K562 (cell line): ENCODE measurements at regions not wholly inside any gene's neighbourhood (a gene's known extent, or its start where the extent isn't known, plus 50 kb on each side); places are given as distances from the start of the nearest gene placed in this dataset.

Source experiments
- ATAC-seq: fragments of 200-7000 bp; cut with Tn5 transposase; 3 replicates; pipeline ENCODE4 v1.9.1; 2020; ENCODE audit warnings: moderate library complexity
- BruUV-seq: library from RNA; stranded (reverse); fragments of 400-500 nt; replicated peaks from 2 replicates; lab custom pipeline; 2021; lab: Mats Ljungman, UMichigan
- CTCF ChIA-PET: fragments of 300-600 bp; formaldehyde crosslinking; extraction: SDS; loops from one replicate; lab custom pipeline; 2021; ENCODE audit warnings: low intra/inter-chr PET ratio; lab: Yijun Ruan, JAX
- POLR2A ChIA-PET: fragments of 300-600, 350-650 bp; sonication (Branson Sonifier 250); formaldehyde crosslinking; extraction: SDS; loops from one replicate; lab custom pipeline; 2021; ENCODE audit warnings: antibody characterized with exemption, inconsistent platforms; lab: Yijun Ruan, JAX
- DNase-seq, 4 experiments: peaks; one replicate each; pipeline versions ENCODE4 v3.0.0 to v3.0.0-alpha.2; 2011 to 2018; ENCODE audit warnings: low spot score in 3 of 4, mixed read lengths in 3 of 4; ENCODE audit errors: extremely low read depth in 1 of 4
- FAIRE-seq: peaks from 2 replicates; lab custom pipeline; 2011; peaks lifted over from hg19 to GRCh38; lab: Jason Lieb, UNC
- H2AFZ ChIP-seq: 2 replicates; pipeline ENCODE4 v1.6.0; 2011; ENCODE audit warnings: low read depth, low read length, control low read depth, inconsistent platforms
- H3K27ac ChIP-seq: fragments of 200-600 bp; 3 replicates; pipeline ENCODE4 v1.8.0; 2011; ENCODE audit warnings: low read depth, mild to moderate bottlenecking, control low read depth, inconsistent platforms, low read length, moderate library complexity, mixed read lengths; ENCODE audit errors: extremely low read depth
- H3K27me3 ChIP-seq, 2 experiments: fragments of 300-600 bp in 1 of 2; 2 replicates in 1 of 2; 3 replicates in 1 of 2; pipeline versions ENCODE4 v1.6.0 to v1.8.0; 2011; ENCODE audit warnings: inconsistent platforms in 2 of 2, low read length in 2 of 2, mild to moderate bottlenecking in 1 of 2, mixed read lengths in 1 of 2, moderate library complexity in 1 of 2; ENCODE audit not compliant: control insufficient read depth in 2 of 2, insufficient read depth in 2 of 2
- H3K36me3 ChIP-seq: fragments of 300-600 bp; 3 replicates; pipeline ENCODE4 v1.8.0; 2011; ENCODE audit warnings: mild to moderate bottlenecking, low read length, inconsistent platforms; ENCODE audit not compliant: control insufficient read depth, insufficient read depth
- H3K4me1 ChIP-seq, 2 experiments: fragments of 200-600 bp in 1 of 2; replicated peaks in 1 of 2; 2 replicates in 1 of 2; 3 replicates in 1 of 2; pipeline versions ENCODE4 v1.5.1 to v1.8.0; 2011; ENCODE audit warnings: inconsistent platforms in 2 of 2, low read length in 2 of 2, mild to moderate bottlenecking in 1 of 2, mixed read lengths in 1 of 2, moderate library complexity in 1 of 2; ENCODE audit not compliant: control insufficient read depth in 2 of 2, insufficient read depth in 2 of 2
- H3K4me2 ChIP-seq: 2 replicates; pipeline ENCODE4 v1.6.1; 2011; ENCODE audit warnings: low read length, control low read depth, inconsistent platforms, mixed read lengths; ENCODE audit not compliant: insufficient read depth
- H3K4me3 ChIP-seq: fragments of 200-600 bp; sonication (generic), shearing (Covaris generic); 2 replicates; pipeline ENCODE4 v1.5.1; 2016; ENCODE audit warnings: control low read depth, inconsistent platforms
- H3K79me2 ChIP-seq: fragments of 200-600 bp; 3 replicates; pipeline ENCODE4 v1.8.0; 2011; ENCODE audit warnings: low read length, inconsistent platforms; ENCODE audit not compliant: control insufficient read depth, insufficient read depth
- H3K9ac ChIP-seq, 2 experiments: 2 replicates each; pipeline versions ENCODE4 v1.6.0 to v1.6.1; 2011; ENCODE audit warnings: low read depth in 2 of 2, low read length in 2 of 2, control low read depth in 1 of 2, inconsistent platforms in 1 of 2, mild to moderate bottlenecking in 1 of 2, mixed read lengths in 1 of 2; ENCODE audit not compliant: insufficient read depth in 1 of 2
- H3K9me1 ChIP-seq: one replicate; pipeline ENCODE4 v1.6.0; 2011; ENCODE audit warnings: inconsistent platforms, mild to moderate bottlenecking, low read length, moderate library complexity; ENCODE audit not compliant: control insufficient read depth, insufficient read depth
- H3K9me3 ChIP-seq: replicated peaks from 2 replicates; pipeline ENCODE4 v1.5.1; 2011; ENCODE audit warnings: low read depth, low read length, inconsistent platforms; ENCODE audit not compliant: control insufficient read depth, insufficient read depth
- H4K20me1 ChIP-seq: replicated peaks from 2 replicates; pipeline ENCODE4 v1.6.1; 2011; ENCODE audit warnings: low read length, inconsistent platforms, mixed read lengths; ENCODE audit not compliant: control insufficient read depth, insufficient read depth
- CBX8 ChIP-seq: fragments of 200-600 bp; sonication (generic); IDR thresholded peaks from 2 replicates; pipeline ENCODE4 v1.6.1; 2012; ENCODE audit warnings: borderline replicate concordance, mixed run types, low read depth, mild to moderate bottlenecking, moderate library complexity, mixed read lengths, low read length, control low read depth, inconsistent platforms; ENCODE audit not compliant: poor library complexity, severe bottlenecking; ENCODE audit errors: extremely low read depth
- E2F8 ChIP-seq: fragments of 450-650 bp; IDR thresholded peaks from 2 replicates; pipeline ENCODE4 v1.7.1; 2018; ENCODE audit warnings: mild to moderate bottlenecking, low read depth; ENCODE audit not compliant: partially characterized antibody
- KLF10 ChIP-seq: fragments of 250-450 bp; sonication (Bioruptor Pico); IDR thresholded peaks from 2 replicates; pipeline ENCODE4 v1.6.1; 2021; ENCODE audit warnings: matching md5 sums
- NR1H2 ChIP-seq: sonication (generic); formaldehyde crosslinking; IDR thresholded peaks from 2 replicates; pipeline ENCODE4 v1.4.0; 2020; ENCODE audit warnings: mild to moderate bottlenecking, missing genetic modification reagents
- NRF1 ChIP-seq, 2 experiments: fragments of 450-650 bp; IDR thresholded peaks in 1 of 2; conservative IDR thresholded peaks in 1 of 2; 2 replicates each; pipeline ENCODE4 v1.6.1; 2014; ENCODE audit warnings: mild to moderate bottlenecking in 2 of 2
- RBM14 ChIP-seq: fragments of 200-400 bp; formaldehyde crosslinking; IDR thresholded peaks from 2 replicates; pipeline ENCODE4 v1.6.1; 2018; ENCODE audit warnings: low read depth, mild to moderate bottlenecking, low read length, moderate library complexity, borderline replicate concordance; ENCODE audit not compliant: insufficient read depth
- USF1 ChIP-seq: sonication (generic); formaldehyde crosslinking; IDR thresholded peaks from 2 replicates; pipeline ENCODE4 v1.9.0; 2022; ENCODE audit warnings: mild to moderate bottlenecking, missing genetic modification reagents
- VEZF1 ChIP-seq: fragments of 200-800 bp; sonication (Bioruptor generic); IDR thresholded peaks from 2 replicates; pipeline ENCODE4 v1.6.1; 2017; ENCODE audit warnings: missing genetic modification characterization, missing compliant biosample characterization
- ZBED1 ChIP-seq: IDR thresholded peaks from 2 replicates; pipeline ENCODE4 v1.6.1; 2014
- WGBS: fragments of 100-300 bp; shearing (Covaris generic); methylation state at CpG from one replicate; pipeline ENCODE4 v1.1.6; 2016; ENCODE audit warnings: low coverage, mixed read lengths; ENCODE audit not compliant: insufficient coverage; ENCODE audit errors: missing lambda C conversion rate; 5-methylcytosine and 5-hydroxymethylcytosine counted together
- in situ Hi-C: fragments of 300-500 bp; cut with MboI; formaldehyde crosslinking; loops from 4 replicates; pipeline ENCODE4 v1.15.0; 2018; ENCODE audit warnings: inconsistent platforms, mixed read lengths
- intact Hi-C: fragments of 100-400 bp; cut with micrococcal nuclease; formaldehyde crosslinking; loops from 2 replicates; pipeline ENCODE4 v1.14.2; 2022
- TF ChIP-seq, protein P1 (sequence below): fragments of 250-450 bp; sonication (Bioruptor Pico); IDR thresholded peaks from 2 replicates; pipeline ENCODE4 v1.8.0; 2022; ENCODE audit warnings: moderate library complexity, mild to moderate bottlenecking, inconsistent platforms
- TF ChIP-seq, protein P2 (sequence below): fragments of 450-650 bp; IDR thresholded peaks from one replicate; pipeline ENCODE4 v1.6.1; 2018; ENCODE audit warnings: mild to moderate bottlenecking, moderate library complexity; ENCODE audit not compliant: partially characterized antibody

DNA sequence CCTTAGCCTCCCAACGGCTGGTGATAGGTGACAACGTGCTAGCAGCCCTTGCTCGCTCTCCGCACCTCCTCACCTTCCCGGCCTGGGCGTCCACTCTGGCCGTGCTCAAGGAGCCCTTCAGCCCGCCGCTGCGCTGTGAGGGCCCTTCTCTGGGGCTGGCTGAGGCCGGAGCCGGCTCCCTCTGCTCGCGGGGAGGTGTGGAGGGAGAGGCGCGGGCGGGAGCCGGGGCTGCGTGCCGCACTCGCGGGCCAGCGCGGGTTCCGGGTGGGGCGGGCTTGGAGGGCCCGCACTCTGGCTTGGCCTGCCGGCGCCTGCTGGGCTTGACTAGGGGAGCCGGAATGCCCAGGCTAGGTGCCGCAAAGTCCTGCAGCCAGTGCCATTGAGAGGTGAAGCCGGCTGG is 131.1 kb downstream of the CCER1 start:
- WGBS = 0% methylated on average over 10 of the region's 32 CpGs
- ChIA-PET CTCF (no interaction called here), POLR2A (no interaction called here)
- no peaks in the 10 kb centered on the region for H4K20me1 ChIP-seq
- H3K4me2 ChIP-seq = no peak overlapping the region
- DNase-seq (no peak), ATAC-seq (no peak), FAIRE-seq (no peak)
- H3K27ac ChIP-seq = no peak overlapping the region
- no peaks in the 10 kb centered on the region for H3K9me3 ChIP-seq
- no peak overlapping the region for H3K9ac ChIP-seq
- H3K4me3 ChIP-seq = no peak overlapping the region
- H3K27me3 ChIP-seq = no peaks in the 10 kb centered on the region
- H3K4me1 ChIP-seq = no peaks in the 10 kb centered on the region
- H3K79me2 ChIP-seq = no peaks in the 10 kb centered on the region
- H3K36me3 ChIP-seq = no peaks in the 10 kb centered on the region
- no peaks in the 10 kb centered on the region for H3K9me1 ChIP-seq
- H2AFZ ChIP-seq = no peak overlapping the region
- intact Hi-C loops = no loop called here
- BruUV-seq = no TSS peak
- in situ Hi-C loops = no loop called here
- TF ChIP-seq USF1 (CRISPR knock-in tag) (no peak), ZBED1 (no peak), RBM14 (no peak), NR1H2 (CRISPR knock-in tag) (no peak), KLF10 (CRISPR knock-in tag) (no peak), CBX8 (no peak), NRF1 (conservative IDR thresholded peaks at IDR 0.05 in 1 of 2, IDR thresholded peaks at IDR 0.05 in 1 of 2) (no peak), VEZF1 (CRISPR knock-in tag) (no peak), E2F8 (no peak)
- TF ChIP-seq, protein P1, sequence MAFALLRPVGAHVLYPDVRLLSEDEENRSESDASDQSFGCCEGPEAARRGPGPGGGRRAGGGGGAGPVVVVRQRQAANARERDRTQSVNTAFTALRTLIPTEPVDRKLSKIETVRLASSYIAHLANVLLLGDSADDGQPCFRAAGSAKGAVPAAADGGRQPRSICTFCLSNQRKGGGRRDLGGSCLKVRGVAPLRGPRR (CRISPR knock-in tag) = no peak
- TF ChIP-seq, protein P2, sequence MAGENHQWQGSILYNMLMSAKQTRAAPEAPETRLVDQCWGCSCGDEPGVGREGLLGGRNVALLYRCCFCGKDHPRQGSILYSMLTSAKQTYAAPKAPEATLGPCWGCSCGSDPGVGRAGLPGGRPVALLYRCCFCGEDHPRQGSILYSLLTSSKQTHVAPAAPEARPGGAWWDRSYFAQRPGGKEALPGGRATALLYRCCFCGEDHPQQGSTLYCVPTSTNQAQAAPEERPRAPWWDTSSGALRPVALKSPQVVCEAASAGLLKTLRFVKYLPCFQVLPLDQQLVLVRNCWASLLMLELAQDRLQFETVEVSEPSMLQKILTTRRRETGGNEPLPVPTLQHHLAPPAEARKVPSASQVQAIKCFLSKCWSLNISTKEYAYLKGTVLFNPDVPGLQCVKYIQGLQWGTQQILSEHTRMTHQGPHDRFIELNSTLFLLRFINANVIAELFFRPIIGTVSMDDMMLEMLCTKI = no peak
